AG04449 (cell line): ENCODE measurements at regions not wholly inside any gene's neighbourhood (a gene's known extent, or its start where the extent isn't known, plus 50 kb on each side); places are given as distances from the start of the nearest gene placed in this dataset.
"Not testable (repeated sequence)": the region's sequence is repeated elsewhere in the genome, so short reads cannot be mapped to it uniquely, and the experiment has no call there.

Experiments
- CTCF ChIA-PET: fragments of 350-600 bp; formaldehyde crosslinking; extraction: SDS; loops from one replicate; lab custom pipeline; 2021; ENCODE audit warnings: antibody characterized with exemption; lab: Yijun Ruan, JAX
- POLR2A ChIA-PET: fragments of 400-600, 350-600 bp; formaldehyde crosslinking; extraction: SDS; loops from one replicate; lab custom pipeline; 2020; ENCODE audit warnings: antibody characterized with exemption, inconsistent platforms; lab: Yijun Ruan, JAX
- DNase-seq: peaks from one replicate; pipeline ENCODE4 v3.0.0-alpha.2; 2010; ENCODE audit warnings: low read depth, low spot score
- H3K4me3 ChIP-seq: 2 replicates; pipeline ENCODE4 v1.5.1; 2011; ENCODE audit warnings: low read depth, mild to moderate bottlenecking, control low read depth, low read length
- CTCF ChIP-seq: IDR thresholded peaks from one replicate; pipeline ENCODE4 v1.5.1; 2011; ENCODE audit warnings: mild to moderate bottlenecking, moderate library complexity, low read length, control low read depth, inconsistent platforms; ENCODE audit not compliant: insufficient read depth; ENCODE audit errors: missing control alignments

GRCh38 chr6:168377856-168378832, 58.6 kb upstream of the DACT2 start:
- H3K4me3 ChIP-seq = no peak overlapping the region
- CTCF ChIA-PET = no interaction called here
- no peak for TF ChIP-seq CTCF
- no peak for DNase-seq
- POLR2A ChIA-PET = no interaction called here

GRCh38 chr6:168379579-168379978, 60.0 kb upstream of the DACT2 start:
- POLR2A ChIA-PET, DNase-seq, H3K4me3 ChIP-seq, CTCF ChIA-PET: not testable (repeated sequence)

GRCh38 chr6:168380166-168380955, 60.6 kb upstream of the SMOC2 start:
- POLR2A ChIA-PET, CTCF ChIA-PET, H3K4me3 ChIP-seq, DNase-seq: not testable (repeated sequence)

GRCh38 chr6:168380956-168381605, 59.9 kb upstream of the SMOC2 start:
- ChIA-PET POLR2A (no interaction called here), CTCF (no interaction called here)
- TF ChIP-seq CTCF = no peak

DNA sequence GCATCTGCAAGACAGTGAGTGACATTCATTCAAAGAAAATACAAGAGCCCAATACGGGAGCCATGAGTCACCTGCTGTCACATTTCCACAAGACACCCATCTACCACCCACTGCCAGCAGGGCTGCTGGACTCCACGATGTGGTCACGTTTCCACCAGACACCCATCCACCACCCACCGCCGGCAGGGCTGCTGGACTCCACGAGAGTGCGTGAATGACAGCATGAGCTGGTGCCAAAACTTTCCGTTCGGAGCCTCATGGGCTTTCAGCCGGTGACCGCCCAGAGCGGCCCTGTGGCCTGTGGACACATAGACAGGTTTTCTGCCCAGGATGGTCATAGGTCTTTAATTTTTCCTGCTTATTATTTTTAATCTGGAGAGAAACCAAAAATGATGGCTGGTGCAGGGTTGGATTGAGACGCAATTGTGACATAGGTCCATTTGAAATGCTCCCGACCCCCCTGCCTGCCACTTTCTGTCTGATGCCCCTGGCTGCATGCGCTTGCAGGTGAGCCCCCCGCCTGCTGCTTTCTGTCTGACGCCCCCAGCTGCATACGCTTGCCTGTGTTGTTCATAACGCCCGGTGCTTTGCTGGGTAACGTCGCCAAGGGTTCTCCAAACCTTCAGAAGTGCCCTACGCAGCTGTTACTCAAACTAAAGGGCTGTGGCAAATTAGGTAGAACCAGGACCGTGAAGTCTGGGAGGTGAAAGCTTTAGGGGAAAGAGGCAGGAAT, 59.1 kb upstream of the SMOC2 start:
- CTCF ChIA-PET = no interaction called here
- DNase-seq = no peak
- POLR2A ChIA-PET = no interaction called here
- no peak for TF ChIP-seq CTCF
- H3K4me3 ChIP-seq = no peak overlapping the region

More at GRCh38 chr6:168380956-168381605, 59.9 kb upstream of the SMOC2 start:
- no peak for DNase-seq
- no peak overlapping the region for H3K4me3 ChIP-seq

DNA sequence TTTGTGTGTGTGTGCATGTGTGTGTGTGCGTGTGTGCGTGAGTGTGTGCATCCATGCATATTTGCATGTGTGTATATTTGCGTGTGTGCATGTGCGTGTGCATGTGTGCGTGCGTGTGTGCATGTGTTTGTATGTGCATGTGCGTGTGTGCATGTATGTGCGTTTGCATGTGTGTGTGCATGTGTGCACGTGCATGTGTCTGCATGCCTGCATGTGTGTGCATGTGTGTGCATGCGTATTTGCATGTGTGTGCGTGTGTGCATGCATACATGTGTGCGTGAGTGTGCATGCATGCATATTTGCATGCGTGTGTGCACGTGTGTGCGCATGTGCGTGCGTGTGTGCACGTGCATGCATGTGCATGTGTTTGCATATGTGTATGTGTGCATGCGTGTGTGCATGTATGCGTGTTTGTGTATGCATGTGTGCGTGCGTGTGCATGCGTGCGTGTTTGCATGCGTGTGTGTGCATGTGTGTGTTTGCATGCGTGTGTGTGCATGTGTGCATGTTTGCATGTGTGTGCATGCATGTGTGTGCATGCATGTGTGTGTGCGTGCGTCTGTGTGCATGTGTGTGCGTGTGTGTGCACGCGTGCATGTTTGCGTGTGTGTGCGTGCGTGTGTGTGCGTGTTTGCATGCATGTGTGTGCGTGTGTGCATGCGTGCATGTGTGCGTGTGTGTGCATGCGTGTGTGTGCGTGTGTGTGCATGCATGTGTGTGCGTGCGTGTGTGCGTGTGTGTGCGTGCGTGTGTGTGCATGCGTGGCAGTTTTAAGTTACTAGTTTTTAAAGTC, 57.7 kb upstream of the SMOC2 start:
- CTCF ChIA-PET = no interaction called here
- POLR2A ChIA-PET = no interaction called here
- no peak overlapping the region for H3K4me3 ChIP-seq
- no peak for TF ChIP-seq CTCF
- no peak for DNase-seq
